ENCODE measurements at regions not wholly inside any gene's neighbourhood (a gene's known extent, or its start where the extent isn't known, plus 50 kb on each side); places are given as distances from the start of the nearest gene placed in this dataset.
A peak's percentile ranks its signal among the peaks of the same experiment; 100 is the strongest.

GRCh38 chr15:25089577-25089976, 134.8 kb downstream of the SNRPN start:
- H3K9ac ChIP-seq (ENCODE audit: low read length): no peak overlapping the region
- peaks cover 77 to 100% of the 10 kb centered on the region in 2 experiments for H3K36me3 ChIP-seq (ENCODE audit: control insufficient read depth in 1 of 2, insufficient read depth in 2 of 2, low read depth in 1 of 2, low read length in 2 of 2)
- H3K14ac ChIP-seq (ENCODE audit: low read length in 2 of 2): no peak overlapping the region
- no peak for DNase-seq
- no peak overlapping the region for H2BK120ac ChIP-seq (ENCODE audit: low read depth, low read length)
- H3K23ac ChIP-seq (ENCODE audit: low read length in 2 of 2): no peak overlapping the region
- H3K4me1 ChIP-seq (ENCODE audit: control insufficient read depth, insufficient read depth, low read depth, low read length): no peaks in the 10 kb centered on the region
- peak overlapping the region in 1 of 2 experiments; percentile 11 for H3K4me3 ChIP-seq (ENCODE audit: insufficient read depth in 1 of 2, low read depth in 1 of 2, low read length in 2 of 2)
- H3K4ac ChIP-seq (ENCODE audit: low read depth in 1 of 2, low read length in 2 of 2): no peak overlapping the region
- no peak overlapping the region for H3K4me2 ChIP-seq (ENCODE audit: low read length, poor library complexity, severe bottlenecking)
- H2BK15ac ChIP-seq (ENCODE audit: low read depth, poor library complexity, severe bottlenecking): no peak overlapping the region
- H3K27ac ChIP-seq (ENCODE audit: low read length, poor library complexity, severe bottlenecking): no peak overlapping the region
- H4K91ac ChIP-seq (ENCODE audit: low read length): no peak overlapping the region
- H2BK12ac ChIP-seq (ENCODE audit: low read length in 2 of 2): no peak overlapping the region
- no peak overlapping the region for H4K8ac ChIP-seq (ENCODE audit: low read length)
- H2AK5ac ChIP-seq (ENCODE audit: low read length, severe bottlenecking): no peak overlapping the region
- H3K79me1 ChIP-seq (replicated peaks; ENCODE audit: low read length, poor library complexity, severe bottlenecking): peaks cover 4% of the 10 kb centered on the region
- no peak overlapping the region for H3K18ac ChIP-seq (ENCODE audit: low read depth in 1 of 2, low read length in 2 of 2)
- no peaks in the 10 kb centered on the region for H3K27me3 ChIP-seq (ENCODE audit: control insufficient read depth in 1 of 2, insufficient read depth in 1 of 2, low read length in 2 of 2)
- H3K9me3 ChIP-seq (ENCODE audit: control insufficient read depth, low read length): peaks cover 97% of the 10 kb centered on the region
- H2AFZ ChIP-seq (ENCODE audit: low read depth, low read length): no peak overlapping the region
- H2BK5ac ChIP-seq (ENCODE audit: low read depth, low read length, poor library complexity, severe bottlenecking): no peak overlapping the region
- 88% methylated on average over 8 of the region's 8 CpGs for WGBS

DNA sequence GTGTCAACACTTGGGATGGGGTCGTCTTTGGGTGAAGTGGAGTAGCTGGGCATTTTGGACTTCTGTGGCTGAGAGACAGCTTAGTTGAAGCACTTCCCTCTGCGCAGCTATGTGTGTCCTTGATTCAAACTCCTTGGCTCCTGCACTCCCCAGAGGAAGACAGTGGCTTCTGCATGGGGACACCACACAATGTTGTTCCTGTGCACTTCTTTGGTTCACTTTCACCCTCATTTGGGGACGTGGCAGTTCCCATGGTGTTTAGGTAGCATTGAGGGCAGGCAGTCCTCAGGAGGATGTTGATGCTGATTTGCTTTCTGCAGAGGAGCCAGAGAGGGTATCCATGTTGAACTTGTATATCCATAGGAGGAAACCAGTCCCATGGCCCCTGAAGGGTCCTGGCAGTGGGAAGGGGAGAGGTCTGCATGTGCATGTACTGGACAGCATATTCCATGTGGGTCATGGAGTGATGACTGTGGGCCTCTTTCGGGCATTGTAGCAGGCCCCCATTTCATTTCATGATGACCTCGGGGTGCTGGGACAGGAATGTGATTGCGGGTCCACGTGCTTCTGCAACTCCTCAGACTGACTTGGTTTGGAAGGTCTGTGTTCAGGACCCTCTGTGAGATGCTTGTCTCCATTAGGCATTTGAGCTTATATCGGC, 135.4 kb downstream of the SNRPN start:
- H3K27ac ChIP-seq (ENCODE audit: low read length, poor library complexity, severe bottlenecking): no peak overlapping the region
- H3K9me3 ChIP-seq (ENCODE audit: control insufficient read depth, low read length): peaks cover 97% of the 10 kb centered on the region
- no peak overlapping the region for H3K9ac ChIP-seq (ENCODE audit: low read length)
- H2AK5ac ChIP-seq (ENCODE audit: low read length, severe bottlenecking): no peak overlapping the region
- no peaks in the 10 kb centered on the region for H3K4me1 ChIP-seq (ENCODE audit: control insufficient read depth, insufficient read depth, low read depth, low read length)
- H2BK15ac ChIP-seq (ENCODE audit: low read depth, poor library complexity, severe bottlenecking): no peak overlapping the region
- 81% methylated on average over 8 of the region's 8 CpGs for WGBS
- peaks cover 4% of the 10 kb centered on the region for H3K79me1 ChIP-seq (replicated peaks; ENCODE audit: low read length, poor library complexity, severe bottlenecking)
- no peak overlapping the region for H3K14ac ChIP-seq (ENCODE audit: low read length in 2 of 2)
- no peak overlapping the region for H2BK5ac ChIP-seq (ENCODE audit: low read depth, low read length, poor library complexity, severe bottlenecking)
- H2BK12ac ChIP-seq (ENCODE audit: low read length in 2 of 2): no peak overlapping the region
- peak overlapping the region in 1 of 2 experiments; percentile 11 for H3K4me3 ChIP-seq (ENCODE audit: insufficient read depth in 1 of 2, low read depth in 1 of 2, low read length in 2 of 2)
- H3K4ac ChIP-seq (ENCODE audit: low read depth in 1 of 2, low read length in 2 of 2): no peak overlapping the region
- H3K4me2 ChIP-seq (ENCODE audit: low read length, poor library complexity, severe bottlenecking): no peak overlapping the region
- no peak overlapping the region for H3K18ac ChIP-seq (ENCODE audit: low read depth in 1 of 2, low read length in 2 of 2)
- H4K8ac ChIP-seq (ENCODE audit: low read length): no peak overlapping the region
- no peak overlapping the region for H2AFZ ChIP-seq (ENCODE audit: low read depth, low read length)
- no peaks in the 10 kb centered on the region for H3K27me3 ChIP-seq (ENCODE audit: control insufficient read depth in 1 of 2, insufficient read depth in 1 of 2, low read length in 2 of 2)
- peaks cover 73 to 100% of the 10 kb centered on the region in 2 experiments for H3K36me3 ChIP-seq (ENCODE audit: control insufficient read depth in 1 of 2, insufficient read depth in 2 of 2, low read depth in 1 of 2, low read length in 2 of 2)
- no peak for DNase-seq
- no peak overlapping the region for H2BK120ac ChIP-seq (ENCODE audit: low read depth, low read length)
- H3K23ac ChIP-seq (ENCODE audit: low read length in 2 of 2): no peak overlapping the region
- H4K91ac ChIP-seq (ENCODE audit: low read length): no peak overlapping the region

DNA sequence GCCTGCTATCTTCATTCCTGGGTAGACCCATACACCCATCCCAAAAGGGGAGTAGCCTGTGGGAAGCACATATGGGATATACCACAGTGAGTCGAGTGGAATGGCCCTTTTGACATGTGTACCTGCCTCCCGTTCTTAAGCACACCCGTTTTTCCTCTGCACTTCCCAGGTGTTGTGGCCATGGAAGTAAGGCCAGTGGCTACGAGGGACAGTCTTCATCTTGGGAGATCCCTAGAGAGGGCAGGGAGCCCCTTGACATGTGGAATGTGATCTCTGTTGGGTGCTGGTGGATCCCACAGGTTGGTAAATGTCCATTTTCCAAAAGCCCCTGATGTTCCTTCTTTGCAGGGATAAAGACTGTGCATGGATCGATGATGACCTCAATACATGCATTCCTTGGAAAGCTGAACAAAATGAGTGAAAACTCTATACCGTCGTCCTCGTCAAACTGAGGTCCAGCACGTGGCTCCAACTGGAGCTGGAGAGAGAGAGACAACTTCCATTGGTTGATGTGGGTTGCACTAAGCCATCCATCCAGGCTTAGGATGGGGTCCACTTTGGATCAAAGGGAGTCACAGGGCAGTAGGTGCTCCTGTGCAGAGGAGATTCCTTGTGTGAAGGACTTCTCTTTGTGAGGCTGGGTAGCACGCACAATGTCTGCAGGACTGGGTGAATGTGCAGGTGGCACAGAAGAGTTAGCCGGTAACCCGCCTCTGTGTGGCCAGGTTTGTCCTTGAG, 136.8 kb downstream of the SNRPN start:
- WGBS: 86% methylated on average over 12 of the region's 12 CpGs

DNA sequence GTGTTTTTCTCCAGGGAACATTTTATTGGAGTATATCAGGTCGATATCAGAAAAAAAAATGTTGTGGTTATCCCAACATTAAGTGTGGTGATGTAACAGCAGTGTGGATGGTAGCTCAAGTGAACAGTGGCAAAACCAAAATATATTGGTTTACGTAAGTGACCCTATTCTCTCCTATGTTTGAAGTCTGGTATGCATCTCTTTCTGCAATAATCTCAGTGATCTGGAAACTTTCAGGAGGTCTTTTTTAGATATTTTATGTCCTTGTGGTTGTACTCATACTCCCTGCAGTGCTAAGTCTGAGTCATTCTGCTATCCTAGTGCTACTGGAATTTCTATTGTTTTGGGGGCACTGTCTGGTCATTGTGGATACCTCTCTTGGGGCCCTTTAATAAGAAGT, 137.9 kb downstream of the SNRPN start:
- H3K79me1 ChIP-seq (replicated peaks; ENCODE audit: low read length, poor library complexity, severe bottlenecking): peaks cover 2% of the 10 kb centered on the region
- no peak overlapping the region for H3K4me2 ChIP-seq (ENCODE audit: low read length, poor library complexity, severe bottlenecking)
- H2BK120ac ChIP-seq (ENCODE audit: low read depth, low read length): no peak overlapping the region
- no peak overlapping the region for H2BK12ac ChIP-seq (ENCODE audit: low read length in 2 of 2)
- DNase-seq: no peak
- 92% methylated on average over 2 of the region's 2 CpGs for WGBS
- no peak overlapping the region for H4K8ac ChIP-seq (ENCODE audit: low read length)
- no peak overlapping the region for H2BK5ac ChIP-seq (ENCODE audit: low read depth, low read length, poor library complexity, severe bottlenecking)
- no peak overlapping the region for H3K14ac ChIP-seq (ENCODE audit: low read length in 2 of 2)
- H2AFZ ChIP-seq (ENCODE audit: low read depth, low read length): no peak overlapping the region
- H3K9ac ChIP-seq (ENCODE audit: low read length): no peak overlapping the region
- no peaks in the 10 kb centered on the region for H3K27me3 ChIP-seq (ENCODE audit: control insufficient read depth in 1 of 2, insufficient read depth in 1 of 2, low read length in 2 of 2)
- no peak overlapping the region for H3K4me3 ChIP-seq (ENCODE audit: insufficient read depth in 1 of 2, low read depth in 1 of 2, low read length in 2 of 2)
- H3K23ac ChIP-seq (ENCODE audit: low read length in 2 of 2): no peak overlapping the region
- H3K4me1 ChIP-seq (ENCODE audit: control insufficient read depth, insufficient read depth, low read depth, low read length): no peaks in the 10 kb centered on the region
- H2AK5ac ChIP-seq (ENCODE audit: low read length, severe bottlenecking): no peak overlapping the region
- H3K9me3 ChIP-seq (ENCODE audit: control insufficient read depth, low read length): peaks cover 97% of the 10 kb centered on the region
- no peak overlapping the region for H3K4ac ChIP-seq (ENCODE audit: low read depth in 1 of 2, low read length in 2 of 2)
- peaks cover 61 to 100% of the 10 kb centered on the region in 2 experiments for H3K36me3 ChIP-seq (ENCODE audit: control insufficient read depth in 1 of 2, insufficient read depth in 2 of 2, low read depth in 1 of 2, low read length in 2 of 2)
- no peak overlapping the region for H4K91ac ChIP-seq (ENCODE audit: low read length)
- no peak overlapping the region for H3K27ac ChIP-seq (ENCODE audit: low read length, poor library complexity, severe bottlenecking)
- no peak overlapping the region for H3K18ac ChIP-seq (ENCODE audit: low read depth in 1 of 2, low read length in 2 of 2)
- no peak overlapping the region for H2BK15ac ChIP-seq (ENCODE audit: low read depth, poor library complexity, severe bottlenecking)

More for the DNA sequence above, 136.8 kb downstream of the SNRPN start:
- Histone ChIP-seq H3K18ac (ENCODE audit: low read depth in 1 of 2, low read length in 2 of 2) (no peak overlapping the region), H3K27ac (ENCODE audit: low read length, poor library complexity, severe bottlenecking) (no peak overlapping the region), H3K4me3 (ENCODE audit: insufficient read depth in 1 of 2, low read depth in 1 of 2, low read length in 2 of 2) (no peak overlapping the region), H3K14ac (ENCODE audit: low read length in 2 of 2) (no peak overlapping the region), H3K79me1 (replicated peaks; ENCODE audit: low read length, poor library complexity, severe bottlenecking) (peaks cover 4% of the 10 kb centered on the region), H3K27me3 (ENCODE audit: control insufficient read depth in 1 of 2, insufficient read depth in 1 of 2, low read length in 2 of 2) (no peaks in the 10 kb centered on the region), H3K4me2 (ENCODE audit: low read length, poor library complexity, severe bottlenecking) (no peak overlapping the region), H2BK15ac (ENCODE audit: low read depth, poor library complexity, severe bottlenecking) (no peak overlapping the region), H4K91ac (ENCODE audit: low read length) (no peak overlapping the region), H3K36me3 (ENCODE audit: control insufficient read depth in 1 of 2, insufficient read depth in 2 of 2, low read depth in 1 of 2, low read length in 2 of 2) (peaks cover 63 to 100% of the 10 kb centered on the region in 2 experiments), H3K4me1 (ENCODE audit: control insufficient read depth, insufficient read depth, low read depth, low read length) (no peaks in the 10 kb centered on the region), H2AFZ (ENCODE audit: low read depth, low read length) (no peak overlapping the region), H2AK5ac (ENCODE audit: low read length, severe bottlenecking) (no peak overlapping the region), H4K8ac (ENCODE audit: low read length) (no peak overlapping the region), H2BK120ac (ENCODE audit: low read depth, low read length) (no peak overlapping the region), H3K9me3 (ENCODE audit: control insufficient read depth, low read length) (peaks cover 97% of the 10 kb centered on the region), H2BK12ac (ENCODE audit: low read length in 2 of 2) (no peak overlapping the region), H3K23ac (ENCODE audit: low read length in 2 of 2) (no peak overlapping the region), H2BK5ac (ENCODE audit: low read depth, low read length, poor library complexity, severe bottlenecking) (no peak overlapping the region), H3K4ac (ENCODE audit: low read depth in 1 of 2, low read length in 2 of 2) (no peak overlapping the region), H3K9ac (ENCODE audit: low read length) (no peak overlapping the region)
- no peak for DNase-seq
